GF-D8 (cell line): ENCODE measurements at regions not wholly inside any gene's neighbourhood (a gene's known extent, or its start where the extent isn't known, plus 50 kb on each side); places are given as distances from the start of the nearest gene placed in this dataset.

Experiments
- DNase-seq: peaks from one replicate; lab custom pipeline; 2025; lab: John Stamatoyannopoulos, UW

- no peak for DNase-seq
Observed at GRCh38 chr3:6770397-6770690, 90.6 kb upstream of the GRM7 start.

- DNase-seq = no peak
Observed at GRCh38 chr3:6771171-6771570, 89.7 kb upstream of the GRM7 start.

GRCh38 chr3:6779140-6779539 is 81.8 kb upstream of the GRM7 start:
- DNase-seq = no peak

GRCh38 chr3:6781092-6781491 is 79.8 kb upstream of the GRM7 start:
- no peak for DNase-seq

GRCh38 chr3:6785726-6786125 is 75.2 kb upstream of the GRM7 start:
- no peak for DNase-seq

- DNase-seq = no peak
Observed at GRCh38 chr3:6791161-6791560, 69.8 kb upstream of the GRM7 start.

- DNase-seq = no peak
Observed at GRCh38 chr3:6799264-6799915, 61.5 kb upstream of the GRM7 start.

- DNase-seq = no peak
Observed at GRCh38 chr3:6803619-6804018, 57.3 kb upstream of the GRM7 start.

- no peak for DNase-seq
Observed at GRCh38 chr3:6805236-6805635, 55.7 kb upstream of the GRM7 start.

GRCh38 chr3:6806991-6807390 is 53.9 kb upstream of the GRM7 start:
- no peak for DNase-seq

GRCh38 chr3:6807967-6808588 is 52.8 kb upstream of the GRM7 start:
- DNase-seq = no peak

GRCh38 chr3:6809349-6809748 is 51.6 kb upstream of the GRM7 start:
- DNase-seq = no peak
